Upper lobe of left lung (tissue), 4 donors: ENCODE measurements at regions not wholly inside any gene's neighbourhood (a gene's known extent, or its start where the extent isn't known, plus 50 kb on each side); places are given as distances from the start of the nearest gene placed in this dataset.

ENCODE experiments used
- EP300 ChIP-seq, 4 donors: sonication (generic); formaldehyde crosslinking; IDR thresholded peaks; one replicate each; pipeline ENCODE4 v1.5.1; 2017; ENCODE audit warnings: antibody characterized with exemption in 4 of 4, control low read depth in 2 of 4
- POLR2A ChIP-seq, 4 donors: fragments of 450-650 bp; IDR thresholded peaks; one replicate each; pipeline ENCODE4 v1.5.1; 2016 to 2017; ENCODE audit warnings: antibody characterized with exemption in 4 of 4, mild to moderate bottlenecking in 2 of 4
- POLR2AphosphoS5 ChIP-seq, 2 donors: sonication (generic); formaldehyde crosslinking; IDR thresholded peaks; one replicate each; pipeline ENCODE4 v1.5.1; 2017; ENCODE audit warnings: antibody characterized with exemption in 2 of 2
- TF ChIP-seq, protein P1 (sequence below), 6 experiments: fragments of 450-650 bp in 4 of 6; fragments of 200-600 bp in 2 of 6; sonication (generic) in 2 of 6; IDR thresholded peaks; one replicate each; pipeline ENCODE4 v1.5.1; 2016 to 2019; ENCODE audit warnings: antibody characterized with exemption in 6 of 6

DNA sequence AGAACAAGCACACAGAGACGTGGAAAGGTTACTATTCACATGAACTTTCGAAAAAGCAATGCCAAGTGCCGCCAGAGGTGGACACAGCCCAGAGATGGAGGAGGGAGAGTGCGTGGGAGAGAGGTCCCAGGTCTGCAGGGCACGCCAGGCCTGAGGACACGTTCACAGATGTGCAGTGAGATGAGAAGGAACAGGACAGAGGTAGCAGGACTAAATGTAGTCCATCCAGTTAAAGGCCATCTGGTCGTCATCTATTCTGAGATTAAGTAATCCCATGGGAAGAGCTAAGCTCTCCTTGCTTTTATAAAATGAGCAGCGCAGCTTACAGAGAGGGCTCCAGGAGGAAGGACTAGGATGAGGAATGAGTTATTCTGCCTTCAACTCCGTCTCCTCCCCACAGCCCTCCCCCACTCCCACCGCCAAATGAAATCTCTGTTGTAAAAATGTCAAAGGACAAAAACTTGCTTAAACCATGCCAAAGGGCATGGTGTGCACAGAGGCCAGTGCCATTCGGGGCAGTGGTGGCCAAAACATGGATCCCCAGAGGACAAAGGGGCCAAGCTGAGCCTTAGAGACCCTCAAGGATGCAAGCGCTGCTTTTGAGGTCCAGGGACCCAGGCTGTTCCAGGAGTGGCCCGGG lies 85.4 kb upstream of the SLC25A33 start:
- TF ChIP-seq EP300 (IDR thresholded peaks at IDR 0.05) (no peak), POLR2A (IDR thresholded peaks at IDR 0.05) (no peak), POLR2AphosphoS5 (IDR thresholded peaks at IDR 0.05) (no peak)
- TF ChIP-seq, protein P1, sequence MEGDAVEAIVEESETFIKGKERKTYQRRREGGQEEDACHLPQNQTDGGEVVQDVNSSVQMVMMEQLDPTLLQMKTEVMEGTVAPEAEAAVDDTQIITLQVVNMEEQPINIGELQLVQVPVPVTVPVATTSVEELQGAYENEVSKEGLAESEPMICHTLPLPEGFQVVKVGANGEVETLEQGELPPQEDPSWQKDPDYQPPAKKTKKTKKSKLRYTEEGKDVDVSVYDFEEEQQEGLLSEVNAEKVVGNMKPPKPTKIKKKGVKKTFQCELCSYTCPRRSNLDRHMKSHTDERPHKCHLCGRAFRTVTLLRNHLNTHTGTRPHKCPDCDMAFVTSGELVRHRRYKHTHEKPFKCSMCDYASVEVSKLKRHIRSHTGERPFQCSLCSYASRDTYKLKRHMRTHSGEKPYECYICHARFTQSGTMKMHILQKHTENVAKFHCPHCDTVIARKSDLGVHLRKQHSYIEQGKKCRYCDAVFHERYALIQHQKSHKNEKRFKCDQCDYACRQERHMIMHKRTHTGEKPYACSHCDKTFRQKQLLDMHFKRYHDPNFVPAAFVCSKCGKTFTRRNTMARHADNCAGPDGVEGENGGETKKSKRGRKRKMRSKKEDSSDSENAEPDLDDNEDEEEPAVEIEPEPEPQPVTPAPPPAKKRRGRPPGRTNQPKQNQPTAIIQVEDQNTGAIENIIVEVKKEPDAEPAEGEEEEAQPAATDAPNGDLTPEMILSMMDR (IDR thresholded peaks at IDR 0.05): no peak
